NCI-H526 (cell line): ENCODE measurements at regions not wholly inside any gene's neighbourhood (a gene's known extent, or its start where the extent isn't known, plus 50 kb on each side); places are given as distances from the start of the nearest gene placed in this dataset.

Source experiments
- DNase-seq, 2 experiments: peaks; one replicate each; lab custom pipeline; 2025; lab: John Stamatoyannopoulos, UW

GRCh38 chr7:155181768-155182167, 111.6 kb downstream of the HTR5A start:
- no peak for DNase-seq

GRCh38 chr7:155182406-155182970, 112.4 kb downstream of the HTR5A start:
- no peak for DNase-seq

- no peak for DNase-seq
These were observed 113.5 kb downstream of the HTR5A start for GRCh38 chr7:155183655-155184054.

GRCh38 chr7:155184923-155185322, 112.8 kb upstream of the INSIG1 start:
- no peak for DNase-seq

GRCh38 chr7:155187061-155187785, 110.5 kb upstream of the INSIG1 start:
- no peak for DNase-seq

GRCh38 chr7:155188357-155188756, 109.3 kb upstream of the INSIG1 start:
- DNase-seq, result no peak

GRCh38 chr7:155188821-155189581, 108.7 kb upstream of the INSIG1 start:
- no peak for DNase-seq

- no peak for DNase-seq
These were observed 108.1 kb upstream of the INSIG1 start for GRCh38 chr7:155189590-155189989.

GRCh38 chr7:155190688-155191087, 107.0 kb upstream of the INSIG1 start:
- DNase-seq, result peak in 1 of 2 experiments; percentile 69

GRCh38 chr7:155191137-155191536, 106.5 kb upstream of the INSIG1 start:
- DNase-seq, result no peak

GRCh38 chr7:155191901-155192478, 105.7 kb upstream of the INSIG1 start:
- no peak for DNase-seq

- DNase-seq, result no peak
These were observed 104.6 kb upstream of the INSIG1 start for GRCh38 chr7:155192961-155193640.

GRCh38 chr7:155193716-155194115, 104.0 kb upstream of the INSIG1 start:
- no peak for DNase-seq

GRCh38 chr7:155194382-155195140, 103.1 kb upstream of the INSIG1 start:
- DNase-seq, result no peak

GRCh38 chr7:155195939-155196523, 101.6 kb upstream of the INSIG1 start:
- no peak for DNase-seq

GRCh38 chr7:155198196-155198892, 99.3 kb upstream of the INSIG1 start:
- no peak for DNase-seq

GRCh38 chr7:155198901-155199845, 98.5 kb upstream of the INSIG1 start:
- no peak for DNase-seq

- no peak for DNase-seq
These were observed 96.2 kb upstream of the INSIG1 start for GRCh38 chr7:155201325-155202087.
